Cerebellar nuclear complex (tissue), 1 donor: ENCODE measurements at regions not wholly inside any gene's neighbourhood (a gene's known extent, or its start where the extent isn't known, plus 50 kb on each side); places are given as distances from the start of the nearest gene placed in this dataset.
"Not testable (repeated sequence)": the region's sequence is repeated elsewhere in the genome, so short reads cannot be mapped to it uniquely, and the experiment has no call there.

ENCODE experiments used
- DNase-seq, 2 experiments: peaks; one replicate each; lab custom pipeline; 2025; lab: John Stamatoyannopoulos, UW

GRCh38 chr10:8280946-8281345 is 226.5 kb downstream of the GATA3 start:
- no peak for DNase-seq

- no peak for DNase-seq
Observed at GRCh38 chr10:8282340-8282739, 227.9 kb downstream of the GATA3 start.

GRCh38 chr10:8283166-8283905 is 228.8 kb downstream of the GATA3 start:
- no peak for DNase-seq

GRCh38 chr10:8283986-8284385 is 229.5 kb downstream of the GATA3 start:
- no peak for DNase-seq

GRCh38 chr10:8285970-8286369 is 231.5 kb downstream of the GATA3 start:
- not testable (repeated sequence) for DNase-seq

- DNase-seq = no peak
Observed at GRCh38 chr10:8288600-8288999, 234.1 kb downstream of the GATA3 start.

GRCh38 chr10:8289186-8289924 is 234.9 kb downstream of the GATA3 start:
- DNase-seq = no peak

GRCh38 chr10:8294779-8295178 is 240.3 kb downstream of the GATA3 start:
- no peak for DNase-seq

GRCh38 chr10:8295311-8295710 is 240.8 kb downstream of the GATA3 start:
- no peak for DNase-seq

- no peak for DNase-seq
Observed at GRCh38 chr10:8296090-8296733, 241.7 kb downstream of the GATA3 start.

- DNase-seq = no peak
Observed at GRCh38 chr10:8296734-8297101, 242.2 kb downstream of the GATA3 start.

- DNase-seq = no peak
Observed at GRCh38 chr10:8297107-8297506, 242.6 kb downstream of the GATA3 start.

GRCh38 chr10:8297959-8298358 is 243.5 kb downstream of the GATA3 start:
- DNase-seq = no peak

GRCh38 chr10:8298896-8299570 is 244.5 kb downstream of the GATA3 start:
- DNase-seq = no peak

GRCh38 chr10:8300925-8301324 is 246.4 kb downstream of the GATA3 start:
- no peak for DNase-seq

GRCh38 chr10:8301333-8301732 is 246.8 kb downstream of the GATA3 start:
- no peak for DNase-seq

GRCh38 chr10:8301831-8302230 is 247.3 kb downstream of the GATA3 start:
- DNase-seq = no peak

- no peak for DNase-seq
Observed at GRCh38 chr10:8302565-8302964, 248.1 kb downstream of the GATA3 start.

GRCh38 chr10:8304861-8305260 is 250.4 kb downstream of the GATA3 start:
- DNase-seq = no peak

- DNase-seq = no peak
Observed at GRCh38 chr10:8305876-8306652, 251.6 kb downstream of the GATA3 start.

- DNase-seq = no peak
Observed at GRCh38 chr10:8306685-8307364, 252.3 kb downstream of the GATA3 start.
